ENCODE measurements at regions not wholly inside any gene's neighbourhood (a gene's known extent, or its start where the extent isn't known, plus 50 kb on each side); places are given as distances from the start of the nearest gene placed in this dataset.

- DNase-seq, result no peak
Observed at GRCh38 chr9:7980691-7981289, 181.2 kb upstream of the DMAC1 start.

GRCh38 chr9:7980041-7980440, 180.5 kb upstream of the DMAC1 start:
- no peak for DNase-seq

DNA sequence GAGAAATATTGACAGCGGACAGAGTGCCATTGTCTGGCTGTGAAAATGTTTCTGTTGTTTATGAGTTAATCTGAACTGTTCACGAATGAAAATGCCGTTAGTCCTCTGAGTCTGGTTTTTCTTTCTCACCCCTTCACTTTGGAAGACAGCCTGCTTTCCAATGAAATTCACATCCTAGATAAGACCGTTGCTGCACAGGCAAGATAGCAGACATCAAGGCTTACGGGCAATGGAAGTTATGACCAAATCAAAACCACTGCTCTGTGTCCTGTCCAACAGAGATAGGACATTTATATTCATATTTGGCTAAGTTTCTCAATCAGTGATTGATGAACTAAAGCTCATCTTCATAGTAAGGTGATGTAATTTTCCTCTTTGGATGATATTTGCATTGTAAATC, 180.0 kb upstream of the DMAC1 start:
- no peak for DNase-seq

- DNase-seq, result no peak
Observed at GRCh38 chr9:7977586-7977985, 178.0 kb upstream of the DMAC1 start.

DNA sequence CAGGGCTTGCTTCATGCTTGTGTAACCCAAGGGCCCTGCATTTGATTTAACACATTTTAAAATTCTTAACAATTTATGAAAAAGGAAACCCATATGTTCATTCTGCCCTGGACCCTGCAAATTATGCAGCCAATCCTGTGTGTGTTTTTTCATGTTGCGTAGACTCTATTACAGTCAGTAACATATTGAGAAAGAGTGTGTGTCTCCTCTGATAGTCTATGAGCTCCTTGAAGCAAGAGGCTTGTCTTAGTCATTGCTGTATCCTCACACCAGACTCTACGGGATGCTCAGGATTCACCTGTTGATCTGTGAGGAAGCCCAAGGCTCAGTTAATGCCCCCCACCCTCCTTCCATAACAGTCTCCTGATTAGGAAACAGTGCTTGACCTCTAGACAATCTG, 177.3 kb upstream of the DMAC1 start:
- DNase-seq, result no peak

DNA sequence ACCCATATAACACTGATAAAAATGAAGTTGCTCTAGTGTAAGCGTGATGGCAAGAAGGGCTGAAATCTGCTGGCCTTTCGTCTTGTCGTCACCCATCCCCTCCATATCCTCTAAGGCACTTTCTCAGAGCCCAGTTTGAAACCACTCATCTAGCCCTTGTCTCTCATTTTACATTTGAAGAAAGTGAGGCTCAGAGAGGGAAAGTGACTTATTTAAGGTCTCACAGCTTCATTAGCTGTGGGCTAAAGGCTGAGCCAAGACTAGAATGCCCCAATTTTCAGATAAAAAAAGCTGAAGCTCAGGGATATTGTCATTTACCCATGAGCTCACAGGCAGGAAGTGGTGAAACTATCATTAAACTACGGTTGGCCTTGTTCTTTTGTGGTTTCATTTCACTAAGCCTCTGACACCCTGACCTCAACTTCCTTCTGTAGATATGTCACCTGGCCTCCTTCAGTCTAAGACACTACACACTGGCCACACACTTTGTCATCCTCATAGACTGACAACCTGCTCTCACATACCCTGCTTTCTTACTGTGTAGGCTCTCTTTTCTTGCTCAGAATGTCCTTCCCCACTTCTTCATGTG, 176.7 kb upstream of the DMAC1 start:
- peak; percentile 40 for DNase-seq

- no peak for DNase-seq
Observed at GRCh38 chr9:7975336-7975735, 175.8 kb upstream of the DMAC1 start.

- DNase-seq, result no peak
Observed at GRCh38 chr9:7974335-7974960, 174.9 kb upstream of the DMAC1 start.

- no peak for DNase-seq
Observed at GRCh38 chr9:7973123-7973522, 173.5 kb upstream of the DMAC1 start.

DNA sequence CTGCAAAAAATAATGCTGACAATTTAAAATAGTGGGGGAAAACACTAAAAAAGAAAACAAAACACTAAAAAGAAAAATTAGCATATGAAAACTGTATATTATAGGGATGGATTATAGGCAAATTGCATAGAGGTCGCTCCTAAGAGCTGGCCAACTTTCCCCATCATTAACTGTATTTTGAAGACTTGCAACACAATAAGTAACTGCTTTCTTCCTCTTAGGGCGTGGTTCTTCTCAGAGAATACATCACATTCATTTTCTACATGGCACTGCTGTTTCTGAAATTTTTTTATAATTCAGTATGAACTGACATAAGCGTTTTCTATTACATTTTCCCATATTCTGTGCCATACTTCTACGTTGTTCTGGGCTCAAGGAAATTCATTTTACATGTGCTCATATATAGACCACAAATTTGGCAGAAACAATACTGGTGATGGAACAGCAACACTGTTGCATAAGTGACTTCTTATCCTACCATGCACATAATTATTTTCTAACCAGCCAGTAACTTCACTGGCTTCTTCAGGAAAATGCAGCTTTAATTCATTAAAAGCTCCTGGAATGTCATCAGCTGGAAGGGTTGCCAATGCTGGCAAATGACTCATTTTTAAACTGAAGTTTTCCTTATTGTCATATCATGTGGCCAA, 171.2 kb upstream of the DMAC1 start:
- DNase-seq, result no peak

DNA sequence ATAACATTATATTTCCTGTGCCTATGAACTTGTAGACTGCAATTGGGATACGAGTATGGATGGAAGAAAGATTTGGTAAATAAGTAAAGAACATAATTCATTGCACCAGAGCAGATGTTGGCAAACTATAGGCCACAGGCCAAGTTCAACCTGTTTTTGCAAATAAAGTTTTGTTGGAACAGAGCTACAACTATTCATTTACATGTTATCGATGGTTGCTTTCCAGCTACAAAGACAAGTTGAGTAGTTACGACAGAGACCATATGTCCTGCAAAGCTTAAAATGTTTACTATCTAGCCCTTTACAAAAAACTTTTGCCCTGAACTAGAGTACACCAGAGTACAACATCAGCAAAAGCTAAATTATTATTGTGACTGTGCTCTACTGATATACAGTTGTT, 169.1 kb upstream of the DMAC1 start:
- no peak for DNase-seq

GRCh38 chr9:7967851-7968250, 168.3 kb upstream of the DMAC1 start:
- no peak for DNase-seq

- DNase-seq, result no peak
Observed at GRCh38 chr9:7967093-7967827, 167.7 kb upstream of the DMAC1 start.

GRCh38 chr9:7965063-7965462, 165.5 kb upstream of the DMAC1 start:
- no peak for DNase-seq

DNA sequence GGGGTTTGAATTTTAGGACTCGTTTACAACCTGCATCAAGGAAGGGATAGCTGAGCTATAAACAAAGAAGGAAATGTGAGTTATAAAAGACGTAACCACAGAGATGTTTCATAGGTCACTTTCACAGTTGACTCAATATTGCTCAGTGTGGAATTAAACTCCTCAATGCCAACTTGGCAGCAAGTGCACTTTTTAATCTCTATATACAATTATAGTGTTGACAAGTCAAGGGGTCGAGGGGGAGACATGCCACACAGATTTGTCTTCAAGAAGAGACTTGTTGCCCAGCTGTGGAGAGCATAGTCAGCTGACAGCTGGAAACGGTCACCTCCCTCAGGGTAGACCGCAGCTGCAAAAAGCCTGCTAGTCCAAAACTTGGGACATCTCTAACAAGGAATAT, 163.4 kb upstream of the DMAC1 start:
- DNase-seq, result no peak

DNA sequence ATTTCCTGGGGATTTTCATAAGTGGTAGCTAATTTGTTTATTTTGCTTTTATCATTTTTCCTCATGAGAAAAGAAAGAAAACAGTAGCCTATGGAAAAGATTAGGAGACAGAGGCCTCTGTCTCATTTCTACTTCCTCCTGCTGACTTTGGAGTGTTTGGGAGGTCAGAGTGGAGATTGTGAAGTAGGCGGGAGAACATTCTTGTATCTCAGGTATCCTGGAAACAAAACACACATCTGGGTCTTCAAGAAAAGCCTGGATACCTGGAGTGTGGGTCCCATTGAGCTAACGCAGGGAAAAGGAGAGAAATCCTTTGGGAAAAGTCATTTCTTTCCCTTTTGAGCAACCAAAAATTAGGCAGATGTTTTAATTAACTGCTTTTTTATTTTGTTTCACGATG, 161.5 kb upstream of the DMAC1 start:
- no peak for DNase-seq

GRCh38 chr9:7960320-7961050, 160.9 kb upstream of the DMAC1 start:
- no peak for DNase-seq

DNA sequence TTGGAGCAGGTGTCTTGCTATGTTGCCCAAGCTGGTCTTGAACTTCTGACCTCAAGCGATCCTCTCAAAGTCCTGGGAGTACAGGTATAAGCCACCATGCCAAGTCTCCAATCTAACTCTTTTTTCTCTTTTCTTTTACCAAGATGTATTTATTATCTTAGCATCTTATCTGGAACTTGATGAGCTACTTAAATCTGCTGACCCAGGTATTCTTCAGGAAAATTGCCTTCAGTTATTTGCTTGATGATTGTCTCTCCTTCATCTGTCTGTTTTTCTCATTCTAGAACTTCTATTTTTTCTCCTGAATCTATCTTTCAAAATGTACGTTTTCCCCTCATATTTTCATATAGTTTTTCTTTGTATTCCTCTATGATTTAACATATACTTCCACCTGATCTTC, 158.2 kb upstream of the DMAC1 start:
- DNase-seq, result no peak

DNA sequence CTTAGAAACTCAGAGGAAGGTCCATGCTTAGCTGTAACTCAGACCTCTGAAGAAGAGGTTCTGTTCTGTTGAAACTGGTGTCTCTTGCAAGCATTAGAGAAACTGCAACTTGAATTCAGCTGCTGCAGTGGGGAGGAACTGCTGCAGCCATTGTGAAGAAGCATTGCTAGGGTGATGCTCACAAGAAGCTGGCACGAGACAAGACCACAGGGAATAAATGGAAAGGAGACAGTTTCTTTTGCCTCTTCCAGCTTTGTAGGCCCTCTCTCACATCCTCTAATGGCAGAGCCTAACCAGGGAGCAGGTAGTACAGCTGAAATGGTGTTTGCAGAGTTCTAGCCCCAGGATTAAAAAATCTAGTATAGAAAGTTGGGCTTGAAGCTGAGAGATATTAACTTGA, 148.0 kb upstream of the DMAC1 start:
- DNase-seq, result no peak

DNA sequence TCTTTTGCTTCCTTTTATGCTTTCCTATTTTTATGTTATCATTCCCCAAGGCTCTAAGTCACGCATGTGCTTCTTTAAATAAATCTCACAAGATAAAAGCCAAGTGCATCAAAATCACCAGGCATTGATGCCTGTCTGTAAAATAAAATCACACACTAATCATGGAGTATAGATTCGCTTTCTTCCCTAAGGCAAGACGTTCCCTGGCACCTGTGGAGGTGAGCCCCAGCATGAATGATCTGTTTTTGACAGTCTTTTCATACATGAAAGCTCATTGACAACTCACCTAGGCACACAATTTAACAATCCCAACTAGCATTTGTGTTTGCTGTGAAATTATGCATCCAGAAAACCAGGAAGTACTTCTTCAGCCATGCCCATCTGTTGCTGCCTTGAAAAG, 146.9 kb upstream of the DMAC1 start:
- DNase-seq, result no peak

GRCh38 chr9:7944572-7944971, 145.0 kb upstream of the DMAC1 start:
- no peak for DNase-seq

GRCh38 chr9:7937761-7938491, 138.3 kb upstream of the DMAC1 start:
- no peak for DNase-seq
